Dermis microvascular lymphatic vessel endothelial cell (primary cell): ENCODE measurements at regions not wholly inside any gene's neighbourhood (a gene's known extent, or its start where the extent isn't known, plus 50 kb on each side); places are given as distances from the start of the nearest gene placed in this dataset.

Source experiments
- DNase-seq, 2 donors: peaks; one replicate each; pipeline versions ENCODE4 v3.0.0 to v3.0.0-alpha.2; 2010; ENCODE audit warnings: low read depth in 2 of 2

DNA sequence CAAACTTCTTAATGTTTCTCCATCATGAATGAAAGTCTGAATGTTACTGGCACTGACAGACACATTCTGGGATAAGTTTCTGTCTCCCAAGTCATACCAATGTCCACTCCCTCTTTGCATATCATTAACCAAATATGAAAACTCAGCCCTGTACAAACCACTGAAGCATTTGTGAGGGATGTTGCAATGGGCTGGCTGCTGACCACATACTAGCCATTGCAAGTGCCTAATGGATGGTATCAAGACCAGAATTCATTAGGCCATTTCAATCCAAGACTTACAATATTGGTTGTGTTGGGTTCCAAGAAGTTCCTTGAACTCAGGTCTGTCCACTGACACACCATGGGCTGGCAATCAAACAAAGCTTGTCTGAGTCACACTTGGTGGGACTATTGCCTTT lies 73.8 kb downstream of the CBLN2 start:
- no peak for DNase-seq

DNA sequence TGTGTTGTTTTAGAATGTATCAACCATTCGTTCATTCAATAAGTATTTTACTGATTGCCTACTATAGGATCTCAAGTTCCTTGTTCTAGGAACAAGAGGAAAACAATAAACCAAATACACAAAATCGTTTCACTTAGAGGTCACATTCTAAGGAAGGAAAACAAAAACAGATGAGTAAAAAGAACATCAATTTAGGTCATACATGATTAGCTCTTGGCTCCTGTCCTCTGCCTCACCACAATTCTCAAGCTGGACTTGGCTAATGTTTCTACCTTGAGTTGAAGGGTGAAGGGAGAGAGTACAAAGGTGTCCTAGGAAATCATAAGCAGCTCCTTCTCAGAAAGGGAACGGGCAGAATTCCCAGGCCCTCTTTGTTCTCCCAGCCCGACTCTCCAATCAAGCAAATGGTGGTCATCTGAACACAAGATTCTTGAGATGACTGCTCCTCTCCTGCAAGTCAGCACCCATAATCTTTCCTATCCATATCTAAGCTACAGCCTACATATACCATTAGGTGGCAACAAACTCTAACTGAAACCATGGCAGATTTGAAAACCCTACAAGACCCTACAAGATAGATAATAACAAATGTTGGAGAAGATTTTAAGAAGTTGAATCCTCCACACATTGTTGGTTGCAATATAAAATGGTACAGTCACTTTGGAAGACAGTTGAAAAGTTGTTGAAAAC lies 76.0 kb downstream of the CBLN2 start:
- DNase-seq: no peak

DNA sequence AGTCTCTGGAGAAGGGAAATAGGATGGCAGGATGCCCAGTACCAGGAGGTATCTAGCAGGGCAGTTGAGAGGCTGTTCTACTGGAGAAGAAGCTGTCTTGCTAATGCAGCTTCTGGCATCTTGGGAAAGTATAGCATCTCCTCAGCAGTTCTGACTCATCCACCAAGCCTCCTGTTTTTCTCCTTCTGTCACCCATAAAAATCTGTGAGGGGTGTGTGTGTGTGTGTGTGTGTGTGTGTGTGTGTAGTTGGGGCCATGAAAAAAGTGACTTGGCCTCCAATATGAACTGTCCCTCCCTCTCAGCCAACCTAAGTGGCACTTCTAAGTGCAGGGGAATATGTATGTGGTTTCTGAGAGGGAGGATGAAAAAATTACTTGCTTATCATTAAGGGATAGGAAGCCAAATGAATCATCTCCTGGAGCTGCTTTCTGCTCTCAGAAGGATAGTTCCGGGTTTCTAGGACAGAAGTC lies 83.9 kb downstream of the CBLN2 start:
- no peak for DNase-seq

DNA sequence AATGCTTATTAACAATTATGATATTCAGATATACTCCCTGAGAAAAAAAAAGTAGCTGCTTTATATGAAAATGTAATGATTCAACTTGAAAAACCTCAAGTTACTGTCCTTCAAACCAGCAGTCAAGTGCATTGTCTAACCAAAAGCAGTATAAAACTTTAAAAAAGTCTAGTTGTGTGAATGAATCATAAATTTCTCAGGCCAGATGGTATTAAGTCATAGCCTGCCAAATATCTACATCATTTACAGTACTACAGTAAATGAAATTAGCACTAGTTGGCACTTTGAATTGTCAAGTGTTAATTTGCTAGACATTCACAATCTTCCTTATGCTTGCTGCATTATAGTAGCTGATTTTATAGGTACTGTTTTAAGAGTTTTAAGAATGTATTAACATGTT lies 85.9 kb downstream of the CBLN2 start:
- DNase-seq: no peak

DNA sequence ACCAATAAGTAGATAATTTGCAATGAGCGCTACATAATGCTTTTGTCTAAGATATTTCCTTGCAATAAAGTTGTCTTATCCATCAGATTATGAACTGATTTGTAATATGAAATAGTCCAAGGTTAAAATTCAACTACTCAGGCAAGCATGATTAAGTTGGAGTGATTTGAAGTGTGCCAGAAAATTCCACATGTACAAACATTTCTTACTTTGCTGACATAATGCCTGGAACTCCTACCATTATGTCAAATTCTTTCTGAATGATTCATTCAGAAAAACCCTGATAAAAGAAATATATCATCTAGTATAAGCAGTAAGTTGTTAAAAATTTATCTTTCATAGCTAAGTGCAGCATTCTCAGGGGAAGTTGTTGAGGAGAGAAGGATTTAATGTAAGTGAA lies 87.3 kb downstream of the CBLN2 start:
- no peak for DNase-seq

DNA sequence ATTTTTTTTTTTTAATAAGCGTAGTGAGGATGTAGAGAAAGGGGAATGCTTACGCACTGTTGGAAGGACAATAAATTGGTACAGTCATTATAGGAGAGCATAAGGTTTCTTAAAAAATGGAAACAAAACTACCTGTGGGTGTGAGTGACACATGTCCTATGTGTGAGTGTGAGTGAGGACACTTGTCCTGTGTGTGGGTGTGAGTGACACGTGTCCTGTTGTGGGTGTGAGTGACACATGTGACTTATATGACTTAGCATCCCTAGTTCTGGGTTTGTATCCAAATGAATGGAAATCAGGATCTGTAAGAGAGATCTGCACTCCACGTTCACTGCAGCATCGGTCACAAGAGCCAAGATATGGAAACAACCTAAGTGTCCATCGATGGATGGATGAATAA lies 91.8 kb downstream of the CBLN2 start:
- no peak for DNase-seq

DNA sequence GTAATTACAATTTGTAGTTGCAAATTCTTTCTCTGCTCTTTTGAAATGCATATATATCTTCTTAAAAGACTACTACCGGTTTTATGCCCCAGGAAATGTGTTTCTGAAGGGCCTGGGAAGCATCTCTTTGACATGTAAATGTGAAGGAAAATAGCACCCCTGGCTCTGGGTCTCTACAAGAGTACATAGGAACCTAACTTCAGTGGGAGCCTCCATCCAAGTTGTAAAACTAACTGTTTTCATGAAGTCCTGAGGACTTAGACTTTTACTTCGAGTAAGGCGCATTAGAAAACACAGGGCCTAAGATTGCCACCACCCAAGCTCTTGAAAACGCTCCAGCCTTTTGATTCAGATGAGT lies 99.4 kb downstream of the CBLN2 start:
- no peak for DNase-seq

DNA sequence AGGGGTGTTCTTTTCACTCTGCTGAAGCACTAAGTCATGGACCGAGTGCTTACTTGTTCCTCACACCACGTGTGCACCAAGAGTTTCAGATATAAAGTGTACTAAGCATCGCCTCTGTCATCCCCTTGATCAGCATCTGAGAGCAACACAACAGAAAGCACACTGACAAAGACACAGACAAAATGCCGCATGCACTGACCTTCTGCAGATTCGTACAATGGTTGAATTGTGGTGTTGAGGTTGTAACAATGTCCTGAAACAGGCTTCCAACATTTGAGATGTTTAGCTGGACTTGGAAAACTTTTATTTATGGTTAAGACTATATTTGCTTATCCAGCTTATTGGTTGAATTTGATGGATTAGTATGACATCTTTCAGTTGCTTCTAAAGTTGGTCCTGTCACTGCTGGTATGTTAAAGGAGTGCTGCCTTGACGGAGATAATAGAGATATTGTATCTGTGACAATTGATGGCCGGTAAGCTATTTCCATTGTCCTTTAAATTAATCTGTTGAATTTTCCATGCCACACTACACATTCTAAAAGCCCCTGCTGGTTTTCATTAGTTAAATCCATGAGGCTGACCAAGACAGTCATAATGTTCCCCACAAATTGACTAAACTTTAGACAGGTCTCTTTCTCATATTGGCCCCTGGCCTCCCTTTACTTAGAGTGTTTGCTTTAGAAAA lies 99.9 kb downstream of the CBLN2 start:
- no peak for DNase-seq

DNA sequence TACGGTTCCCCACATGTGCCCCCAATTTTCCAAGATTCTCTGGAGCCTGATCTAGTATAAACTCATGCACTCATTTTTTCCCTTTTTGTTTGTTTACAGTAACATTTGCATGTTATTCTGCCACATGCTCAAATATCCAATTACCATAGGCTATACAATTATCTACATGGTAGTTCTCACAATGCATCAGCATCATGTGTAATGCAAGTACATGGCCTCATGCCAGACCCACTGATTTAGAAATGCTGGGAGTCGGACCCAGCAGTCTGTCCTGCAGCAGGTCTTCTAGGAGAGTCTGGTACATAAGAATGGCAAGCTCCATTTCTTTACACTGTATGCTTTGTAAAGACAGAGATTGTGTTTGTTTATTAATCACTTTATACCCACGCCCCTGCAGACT lies 107.7 kb downstream of the CBLN2 start:
- no peak for DNase-seq

DNA sequence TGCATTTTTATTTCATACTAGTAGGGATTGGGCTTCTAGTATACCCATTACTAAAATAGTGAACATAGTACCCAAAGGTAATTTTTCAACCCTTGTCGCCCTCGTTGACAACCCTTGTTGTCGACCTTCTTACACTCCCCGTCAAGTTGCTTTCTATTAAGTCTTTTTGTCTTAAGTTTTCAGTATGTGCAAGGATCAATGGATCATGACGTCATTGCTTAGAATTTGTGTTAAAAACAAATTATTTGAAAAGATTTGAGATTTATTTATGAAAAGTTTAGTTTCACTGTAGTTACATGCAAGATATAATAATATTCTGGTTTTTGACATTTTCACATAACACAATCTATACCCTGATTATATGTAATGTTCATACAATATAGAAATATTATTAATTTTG lies 110.4 kb downstream of the CBLN2 start:
- DNase-seq: no peak

DNA sequence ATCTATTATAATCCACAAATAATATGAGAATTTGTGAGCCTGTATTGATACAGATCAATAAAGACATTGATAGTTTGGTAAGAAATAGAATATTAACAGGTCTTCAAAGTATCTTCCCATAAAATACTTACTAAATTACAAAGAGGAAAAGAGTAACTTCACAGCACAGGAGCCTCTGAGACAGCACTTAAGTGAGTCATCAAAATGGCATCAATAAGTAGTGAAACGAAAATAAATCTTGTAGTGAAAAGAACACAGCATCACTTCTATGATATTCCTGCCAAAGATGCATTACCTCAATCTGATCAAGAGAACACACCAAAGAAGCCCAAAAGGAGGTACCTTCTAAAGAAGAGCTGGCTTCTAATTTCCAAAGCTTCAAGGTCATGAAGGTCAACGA lies 116.4 kb downstream of the CBLN2 start:
- no peak for DNase-seq

DNA sequence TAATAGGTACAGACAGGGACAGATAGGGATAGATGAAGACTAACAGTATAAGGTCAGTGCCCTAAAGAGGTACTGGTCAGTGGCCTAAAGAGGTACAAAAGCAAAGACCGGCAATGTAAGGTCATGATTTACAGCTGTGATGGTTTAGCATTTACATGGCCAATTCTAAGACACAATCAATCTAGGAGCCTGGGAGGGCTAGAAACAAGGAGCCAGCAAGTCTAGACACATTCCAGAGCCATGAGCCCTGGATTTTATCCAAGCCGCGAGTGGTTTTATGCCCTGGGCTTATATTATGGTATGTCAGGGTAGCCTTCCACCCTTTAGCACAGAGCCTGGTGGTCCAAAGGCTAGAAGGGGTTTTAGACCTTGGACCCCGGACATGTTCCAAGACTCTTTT lies 124.2 kb downstream of the CBLN2 start:
- DNase-seq: no peak

DNA sequence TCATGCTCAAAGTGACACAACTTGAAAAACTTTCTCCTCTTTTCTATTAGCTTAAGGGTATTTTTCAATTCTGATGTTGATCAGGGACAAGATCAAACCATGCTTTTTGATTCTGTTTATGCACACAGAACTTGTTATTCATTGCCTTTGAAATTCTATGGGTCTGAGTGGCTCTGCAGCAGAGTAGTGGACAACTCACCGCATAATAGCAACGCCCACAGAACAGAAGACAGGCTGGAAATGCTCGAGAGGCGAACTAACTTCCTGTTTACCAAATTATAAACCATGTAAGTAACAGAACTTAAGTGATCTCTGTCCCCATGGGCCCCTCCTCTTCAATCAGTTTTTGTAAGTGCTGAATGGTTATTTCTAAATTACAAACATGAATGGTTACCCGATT lies 131.2 kb downstream of the CBLN2 start:
- DNase-seq: no peak

DNA sequence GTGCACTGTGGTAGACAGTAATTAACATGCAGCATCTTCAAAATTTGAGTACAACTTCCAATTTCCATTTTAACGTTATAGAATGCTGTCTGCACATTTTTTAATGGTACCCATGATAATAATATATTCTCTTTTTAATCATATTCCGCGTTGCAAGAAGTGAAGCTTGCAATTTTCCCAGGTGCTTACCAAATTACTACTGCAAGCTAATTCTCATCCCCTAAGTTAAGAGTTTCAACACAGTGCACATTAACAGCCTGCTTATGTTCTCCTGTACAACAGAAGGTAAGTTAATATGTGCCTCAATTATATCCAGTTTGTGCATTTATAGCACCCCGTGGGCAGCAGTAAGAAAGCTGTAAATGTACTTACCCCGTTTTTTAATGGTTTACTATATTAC lies 132.9 kb downstream of the CBLN2 start:
- no peak for DNase-seq

DNA sequence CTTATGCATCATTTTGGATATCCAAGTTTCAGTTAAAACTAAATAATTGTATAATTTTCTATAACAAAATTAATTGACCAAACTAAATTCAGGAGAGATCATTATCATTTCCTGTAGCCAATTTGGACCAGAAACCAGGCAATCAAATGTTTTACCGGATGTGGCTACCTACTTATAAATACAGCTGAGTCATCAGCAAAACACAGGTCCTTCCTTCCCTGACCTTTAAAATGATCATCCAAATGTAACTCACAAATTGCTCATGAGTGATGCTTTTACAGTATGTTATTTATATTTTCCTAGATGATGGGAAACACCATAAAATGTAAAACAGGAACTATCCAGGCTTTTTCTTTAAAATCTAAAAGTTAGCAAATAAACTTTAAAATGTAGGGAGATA lies 133.7 kb downstream of the CBLN2 start:
- DNase-seq: no peak

DNA sequence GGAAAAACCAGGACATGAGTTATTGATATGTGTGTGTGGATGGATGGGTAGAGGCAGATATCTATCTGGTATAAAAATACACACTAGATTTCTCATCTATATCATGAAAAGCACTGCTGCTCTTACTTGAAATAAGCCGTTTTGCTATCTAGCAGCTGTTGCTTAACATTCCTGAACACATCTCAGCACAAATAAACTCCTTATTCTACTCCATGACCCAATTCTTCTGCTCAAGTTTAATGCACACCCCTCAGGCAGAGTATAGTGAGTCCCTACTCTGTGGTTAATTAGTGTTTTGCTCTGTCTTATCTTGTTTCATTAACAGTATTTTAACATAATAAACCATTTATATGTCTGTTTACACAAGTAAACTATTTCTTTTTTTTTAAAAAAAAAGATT lies 134.2 kb downstream of the CBLN2 start:
- no peak for DNase-seq

DNA sequence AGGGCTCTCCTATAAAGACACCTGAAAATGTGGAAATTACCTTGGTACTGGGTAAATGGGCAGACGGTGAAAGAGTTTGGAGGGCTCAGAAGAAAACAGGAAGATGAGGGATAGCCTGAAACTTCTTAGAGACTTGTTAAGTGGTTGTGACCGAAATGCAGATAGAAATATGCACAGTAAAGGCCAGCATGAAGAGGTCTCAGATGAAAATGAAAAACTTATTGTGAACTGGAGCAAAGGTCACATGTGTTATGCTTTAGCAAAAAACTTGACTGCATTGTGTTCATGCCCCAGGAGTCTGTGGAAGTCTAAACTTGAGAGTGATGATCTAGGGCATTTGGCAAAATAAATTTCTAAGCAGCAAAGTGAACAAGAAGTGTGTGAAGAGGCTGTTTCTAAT lies 137.1 kb downstream of the CBLN2 start:
- DNase-seq: no peak

DNA sequence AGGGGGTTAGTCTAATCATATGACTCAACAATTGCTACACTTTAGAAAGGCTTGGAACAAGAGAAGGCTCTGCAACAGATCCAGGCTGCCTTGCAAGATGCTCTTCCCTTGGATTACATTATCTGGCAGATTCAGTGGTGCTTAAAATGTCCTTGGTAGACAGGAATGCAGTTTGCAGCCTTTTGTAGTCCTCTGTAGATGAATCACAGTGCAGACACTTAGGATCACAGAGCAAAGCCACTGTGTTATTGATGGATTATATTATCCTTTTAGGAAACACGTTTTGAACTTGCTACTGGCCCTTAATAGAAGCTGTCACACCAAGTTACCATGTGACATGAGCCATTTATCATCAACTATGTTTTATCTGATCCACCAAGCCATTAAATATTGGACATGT lies 152.2 kb downstream of the CBLN2 start:
- DNase-seq: no peak

DNA sequence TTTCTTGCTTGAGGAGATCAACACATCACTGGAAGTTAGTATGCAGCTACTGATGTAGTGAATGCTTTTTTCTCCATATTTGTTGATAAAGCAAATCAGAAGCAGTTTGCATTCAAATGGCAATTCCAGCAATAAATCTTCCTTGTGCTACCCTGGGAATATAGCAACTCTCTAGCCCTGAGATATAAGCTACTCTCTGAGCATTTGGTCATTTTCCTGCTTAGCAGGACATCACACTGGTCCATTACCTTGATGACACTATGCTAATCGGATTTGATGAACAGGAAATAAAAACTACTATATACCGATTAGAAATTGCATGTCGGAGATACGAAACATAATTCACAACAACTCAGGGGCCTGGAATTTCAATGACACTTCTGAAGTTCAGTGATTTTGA lies 152.7 kb downstream of the CBLN2 start:
- no peak for DNase-seq

DNA sequence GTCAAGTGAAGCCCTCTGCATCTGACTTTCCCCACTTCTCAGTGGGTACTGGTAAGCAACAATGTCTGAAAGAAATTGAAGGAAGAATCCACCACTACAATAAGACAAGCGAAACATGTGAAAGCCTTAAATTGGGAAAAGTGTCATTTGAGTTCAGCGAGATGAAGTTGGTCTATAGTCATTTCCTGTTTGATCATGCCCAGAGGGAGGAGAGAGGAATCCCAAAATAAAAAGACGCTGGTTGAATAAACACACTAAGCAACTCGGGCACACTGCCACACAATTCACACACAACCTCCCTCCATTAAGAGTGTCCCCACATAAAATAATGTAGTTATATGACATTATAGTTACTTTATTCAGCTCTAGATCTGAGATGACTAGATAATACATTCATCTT lies 166.1 kb downstream of the CBLN2 start:
- no peak for DNase-seq

DNA sequence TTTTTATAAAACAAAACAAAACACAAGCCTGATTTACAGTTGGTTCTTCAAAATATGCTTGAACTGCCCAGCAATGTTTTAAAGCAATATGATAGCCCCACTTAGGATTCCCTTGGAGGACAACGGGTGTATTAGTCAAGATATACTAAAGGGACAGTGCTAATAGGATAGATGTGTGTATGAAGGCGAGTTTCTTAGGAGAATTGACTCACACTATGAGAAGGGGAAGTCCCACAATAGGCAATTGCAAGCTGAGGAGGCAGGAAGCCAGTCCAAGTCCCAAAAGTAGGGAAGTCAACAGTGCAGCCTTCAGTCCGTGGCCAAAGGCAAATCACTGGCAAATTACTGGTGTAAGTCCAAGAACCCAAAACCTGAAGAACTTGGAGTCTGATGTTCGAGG lies 167.9 kb downstream of the CBLN2 start:
- DNase-seq: no peak

DNA sequence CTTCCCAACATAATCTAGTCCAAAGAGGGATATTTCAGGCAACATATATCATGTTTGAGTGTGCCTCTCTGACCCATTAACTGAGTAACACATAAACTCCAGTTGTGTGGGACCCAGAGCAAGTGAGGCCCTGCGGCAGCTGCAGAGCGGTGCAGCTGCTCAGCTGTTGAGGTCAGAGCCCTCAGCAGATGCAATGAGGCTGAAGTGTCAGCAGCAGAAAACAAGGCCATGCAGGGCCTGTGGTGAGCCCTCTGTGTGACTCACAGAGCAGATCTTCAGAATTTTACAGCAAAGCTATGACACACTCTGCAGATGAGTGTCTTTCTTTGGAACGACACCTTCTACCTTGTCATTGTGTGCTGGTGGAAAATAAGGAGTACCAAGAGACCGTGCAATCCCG lies 168.5 kb downstream of the CBLN2 start:
- no peak for DNase-seq

DNA sequence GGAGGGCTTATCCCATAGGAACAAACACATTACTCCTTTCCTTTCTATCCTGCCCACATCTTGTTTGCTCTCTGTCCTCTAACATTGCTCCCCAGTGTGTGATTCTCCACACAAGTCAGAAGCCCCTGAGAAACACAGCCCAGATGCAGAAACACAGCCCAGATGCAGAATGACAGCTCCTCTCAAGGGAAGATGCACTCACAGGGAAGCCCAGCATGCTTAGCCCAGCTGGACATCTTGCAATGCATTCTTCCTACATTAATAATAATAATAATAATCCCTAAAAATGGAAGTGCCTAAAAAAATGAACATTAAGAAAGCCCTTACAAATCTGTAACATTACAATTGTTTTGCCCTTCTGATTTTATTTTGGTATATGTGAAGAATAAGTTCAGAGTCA lies 172.1 kb downstream of the CBLN2 start:
- no peak for DNase-seq

DNA sequence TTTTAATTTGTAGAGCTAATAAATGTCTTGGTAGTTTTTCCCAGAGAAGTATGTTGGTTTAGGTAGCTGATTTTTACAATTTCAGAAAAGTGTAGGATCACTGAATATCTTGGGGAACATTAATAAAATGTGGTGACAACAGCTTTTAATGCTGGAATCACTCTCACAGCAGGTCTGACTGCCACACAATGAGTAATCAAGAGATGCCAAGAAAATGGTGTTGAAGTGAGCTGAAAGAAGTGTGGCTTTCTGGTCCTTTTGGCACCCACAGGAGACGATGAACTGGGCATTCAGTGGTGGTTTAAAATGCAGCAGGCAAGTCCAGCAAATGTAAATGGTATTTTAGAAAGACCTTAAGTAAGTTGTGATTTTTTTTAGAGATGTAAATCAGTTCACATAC lies 175.8 kb downstream of the CBLN2 start:
- no peak for DNase-seq
